SK-N-SH (cell line): ENCODE measurements at regions not wholly inside any gene's neighbourhood (a gene's known extent, or its start where the extent isn't known, plus 50 kb on each side); places are given as distances from the start of the nearest gene placed in this dataset.

Source experiments
- CTCF ChIA-PET: fragments of 300-600, 350-600 bp; formaldehyde crosslinking; extraction: SDS; loops from one replicate; lab custom pipeline; 2021; lab: Yijun Ruan, JAX
- POLR2A ChIA-PET: fragments of 350-600 bp; sonication (Branson Sonifier 250); formaldehyde crosslinking; extraction: SDS; loops from one replicate; lab custom pipeline; 2020; ENCODE audit warnings: antibody characterized with exemption, inconsistent platforms; lab: Yijun Ruan, JAX
- DNase-seq: peaks from one replicate; pipeline ENCODE4 v3.0.0; 2012
- H2AFZ ChIP-seq: fragments of 200-600 bp; sonication (generic); 2 replicates; pipeline ENCODE4 v1.8.1; 2016; ENCODE audit warnings: antibody characterized with exemption, mild to moderate bottlenecking, low read depth
- H3F3A ChIP-seq: fragments of 200-600 bp; sonication (generic); replicated peaks from 2 replicates; pipeline ENCODE3; 2016; ENCODE audit warnings: antibody characterized with exemption, mild to moderate bottlenecking; ENCODE audit not compliant: insufficient read depth
- H3K27ac ChIP-seq, 2 experiments: fragments of 200-500 bp in 1 of 2; fragments of 200-600 bp in 1 of 2; sonication (Bioruptor generic) in 1 of 2; sonication (generic), shearing (Covaris generic) in 1 of 2; 2 replicates each; pipeline versions ENCODE4 v1.5.1 to v1.6.1; 2014 to 2016; ENCODE audit warnings: low read depth in 2 of 2, inconsistent platforms in 1 of 2, low read length in 1 of 2, mild to moderate bottlenecking in 1 of 2, mixed read lengths in 1 of 2
- H3K27me3 ChIP-seq: fragments of 200-600 bp; sonication (generic), shearing (Covaris generic); 2 replicates; pipeline ENCODE4 v1.6.1; 2016; ENCODE audit warnings: mixed run types; ENCODE audit not compliant: insufficient read depth
- H3K36me3 ChIP-seq, 2 experiments: fragments of 200-500 bp in 1 of 2; fragments of 200-600 bp in 1 of 2; sonication (Bioruptor generic) in 1 of 2; sonication (generic) in 1 of 2; replicated peaks in 1 of 2; 2 replicates each; pipeline versions ENCODE3 to v1.5.1; 2014 to 2016; ENCODE audit warnings: low read length in 1 of 2, mild to moderate bottlenecking in 1 of 2; ENCODE audit not compliant: insufficient read depth in 2 of 2, control insufficient read depth in 1 of 2
- H3K4me1 ChIP-seq, 2 experiments: fragments of 200-500 bp in 1 of 2; fragments of 200-600 bp in 1 of 2; sonication (Bioruptor generic) in 1 of 2; sonication (generic), shearing (Covaris generic) in 1 of 2; 2 replicates each; pipeline versions ENCODE4 v1.5.1 to v1.6.1; 2014 to 2016; ENCODE audit warnings: low read depth in 1 of 2, low read length in 1 of 2, mixed run types in 1 of 2; ENCODE audit not compliant: insufficient read depth in 2 of 2, control insufficient read depth in 1 of 2
- H3K4me2 ChIP-seq: fragments of 200-600 bp; sonication (generic), shearing (Covaris generic); 2 replicates; pipeline ENCODE4 v1.6.1; 2017; ENCODE audit warnings: mixed run types
- H3K4me3 ChIP-seq, 2 experiments: fragments of 200-500 bp in 1 of 2; fragments of 200-600 bp in 1 of 2; sonication (Bioruptor generic) in 1 of 2; sonication (generic), shearing (Covaris generic) in 1 of 2; 2 replicates each; pipeline versions ENCODE4 v1.5.1 to v1.8.1; 2014 to 2016; ENCODE audit warnings: low read depth in 2 of 2, inconsistent platforms in 1 of 2, low read length in 1 of 2, mild to moderate bottlenecking in 1 of 2, mixed read lengths in 1 of 2, moderate library complexity in 1 of 2
- H3K79me2 ChIP-seq: fragments of 200-600 bp; sonication (generic); 2 replicates; pipeline ENCODE4 v1.8.1; 2017; ENCODE audit warnings: mild to moderate bottlenecking; ENCODE audit not compliant: insufficient read depth
- H3K9ac ChIP-seq: fragments of 200-600 bp; sonication (generic); 2 replicates; pipeline ENCODE4 v1.6.1; 2017; ENCODE audit warnings: mixed run types
- H3K9me2 ChIP-seq: fragments of 200-600 bp; sonication (generic); 2 replicates; pipeline ENCODE4 v1.6.1; 2017; ENCODE audit warnings: mixed run types
- H3K9me3 ChIP-seq: fragments of 200-600 bp; sonication (generic); 2 replicates; pipeline ENCODE4 v1.6.1; 2017; ENCODE audit warnings: mixed run types, mild to moderate bottlenecking, moderate library complexity
- H4K20me1 ChIP-seq: fragments of 200-600 bp; sonication (generic); 2 replicates; pipeline ENCODE4 v1.6.1; 2017; ENCODE audit warnings: mild to moderate bottlenecking, mixed run types; ENCODE audit not compliant: insufficient read depth
- ELF1 ChIP-seq: IDR thresholded peaks from 2 replicates; pipeline ENCODE4 v1.4.0; 2012
- EP300 ChIP-seq, 2 experiments: IDR thresholded peaks; 2 replicates each; pipeline versions ENCODE4 v1.4.0 to v1.6.1; 2012; ENCODE audit warnings: borderline replicate concordance in 1 of 2, low read depth in 1 of 2, low read length in 1 of 2
- FOSL2 ChIP-seq: IDR thresholded peaks from 2 replicates; pipeline ENCODE4 v1.4.0; 2012; ENCODE audit warnings: low read depth, mild to moderate bottlenecking, moderate library complexity, borderline replicate concordance
- FOXM1 ChIP-seq: IDR thresholded peaks from 2 replicates; pipeline ENCODE4 v1.4.0; 2012; ENCODE audit warnings: low read depth, mild to moderate bottlenecking
- GABPA ChIP-seq: IDR thresholded peaks from 2 replicates; pipeline ENCODE4 v1.4.0; 2012; ENCODE audit warnings: low read depth, mild to moderate bottlenecking
- GATA2 ChIP-seq: sonication (generic); formaldehyde crosslinking; IDR thresholded peaks from 2 replicates; pipeline ENCODE4 v1.5.0; 2020; ENCODE audit warnings: mild to moderate bottlenecking, missing genetic modification reagents
- JUND ChIP-seq: IDR thresholded peaks from 2 replicates; pipeline ENCODE4 v1.4.0; 2012
- MEF2A ChIP-seq: IDR thresholded peaks from 2 replicates; pipeline ENCODE4 v1.4.0; 2012; ENCODE audit warnings: low read depth, borderline replicate concordance
- MXI1 ChIP-seq: IDR thresholded peaks from 2 replicates; pipeline ENCODE4 v1.6.1; 2012; ENCODE audit warnings: mild to moderate bottlenecking, low read depth, low read length, improper control_type of control experiment
- NFIC ChIP-seq: IDR thresholded peaks from 2 replicates; pipeline ENCODE4 v1.4.0; 2012; ENCODE audit warnings: borderline replicate concordance
- POLR2AphosphoS5 ChIP-seq: IDR thresholded peaks from 2 replicates; pipeline ENCODE4 v1.6.1; 2012; ENCODE audit warnings: low read depth, low read length
- RAD21 ChIP-seq: IDR thresholded peaks from 2 replicates; pipeline ENCODE4 v1.6.1; 2012; ENCODE audit warnings: mild to moderate bottlenecking, low read length
- RCOR1 ChIP-seq: fragments of 150-350 bp; IDR thresholded peaks from 2 replicates; pipeline ENCODE4 v1.6.1; 2017; ENCODE audit warnings: antibody characterized with exemption, low read length
- RFX5 ChIP-seq: IDR thresholded peaks from 2 replicates; pipeline ENCODE4 v1.6.1; 2012; ENCODE audit warnings: mild to moderate bottlenecking, improper control_type of control experiment, low read length
- RXRA ChIP-seq: IDR thresholded peaks from 2 replicates; pipeline ENCODE4 v1.4.0; 2012; ENCODE audit warnings: low read depth, mild to moderate bottlenecking, borderline replicate concordance
- SIN3A ChIP-seq: IDR thresholded peaks from 2 replicates; pipeline ENCODE4 v1.6.1; 2012; ENCODE audit warnings: low read depth, mild to moderate bottlenecking, low read length, moderate library complexity, borderline replicate concordance
- WGBS: methylation state at CpG from one replicate; pipeline ENCODE4 v1.1.6; 2017; ENCODE audit warnings: low lambda C conversion rate; 5-methylcytosine and 5-hydroxymethylcytosine counted together
- TF ChIP-seq, protein P1 (sequence below): fragments of 150-350 bp; IDR thresholded peaks from 2 replicates; pipeline ENCODE4 v1.6.1; 2016; ENCODE audit warnings: mild to moderate bottlenecking, low read depth, low read length
- TF ChIP-seq, protein P2 (sequence below): IDR thresholded peaks from 2 replicates; pipeline ENCODE4 v1.4.0; 2012; ENCODE audit warnings: low read depth
- TF ChIP-seq, protein P3 (sequence below): IDR thresholded peaks from 2 replicates; pipeline ENCODE4; 2012
- TF ChIP-seq, protein P4 (sequence below): IDR thresholded peaks from 2 replicates; pipeline ENCODE4 v1.4.0; 2012; ENCODE audit warnings: low read depth, borderline replicate concordance
- TF ChIP-seq, protein P5 (sequence below): fragments of 200-600 bp; sonication (generic); IDR thresholded peaks from 2 replicates; pipeline ENCODE4 v1.6.1; 2017; ENCODE audit warnings: antibody characterized with exemption, mild to moderate bottlenecking, moderate library complexity

DNA sequence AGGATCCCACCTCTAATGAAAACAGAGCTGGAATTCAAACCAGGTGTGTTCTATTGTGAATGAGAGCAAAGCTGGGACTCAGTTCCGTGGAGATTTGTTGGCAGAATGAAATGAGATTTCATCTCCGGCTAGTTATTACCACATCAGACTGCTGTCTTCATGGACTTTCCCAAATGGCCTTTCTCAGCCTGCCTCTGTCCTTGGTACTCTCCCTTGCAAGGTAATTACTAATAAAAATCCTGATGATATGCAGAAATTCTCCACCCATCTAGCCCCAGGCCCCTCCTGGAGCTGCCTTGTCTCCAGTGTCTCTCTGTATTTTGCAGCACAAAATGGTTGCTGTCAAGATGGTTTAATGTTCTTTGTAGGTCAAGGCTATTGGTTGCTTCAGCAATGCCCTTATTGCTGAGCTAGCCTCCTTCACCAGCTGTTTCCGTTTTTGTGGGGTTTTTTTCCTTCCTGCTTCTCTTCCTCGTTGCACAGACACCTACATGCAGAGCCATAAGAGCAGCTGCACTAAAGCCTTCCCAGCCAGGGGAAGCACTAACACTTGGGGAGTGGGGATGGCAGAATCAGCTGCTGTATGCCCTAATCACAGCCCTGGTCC is 185.0 kb upstream of the GHITM start (continued):
- TF ChIP-seq, protein P1, sequence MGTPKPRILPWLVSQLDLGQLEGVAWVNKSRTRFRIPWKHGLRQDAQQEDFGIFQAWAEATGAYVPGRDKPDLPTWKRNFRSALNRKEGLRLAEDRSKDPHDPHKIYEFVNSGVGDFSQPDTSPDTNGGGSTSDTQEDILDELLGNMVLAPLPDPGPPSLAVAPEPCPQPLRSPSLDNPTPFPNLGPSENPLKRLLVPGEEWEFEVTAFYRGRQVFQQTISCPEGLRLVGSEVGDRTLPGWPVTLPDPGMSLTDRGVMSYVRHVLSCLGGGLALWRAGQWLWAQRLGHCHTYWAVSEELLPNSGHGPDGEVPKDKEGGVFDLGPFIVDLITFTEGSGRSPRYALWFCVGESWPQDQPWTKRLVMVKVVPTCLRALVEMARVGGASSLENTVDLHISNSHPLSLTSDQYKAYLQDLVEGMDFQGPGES = no peak
- TF ChIP-seq SIN3A (no peak), FOXM1 (no peak), RFX5 (no peak), FOSL2 (no peak), POLR2AphosphoS5 (no peak), NFIC (no peak), ELF1 (no peak), RCOR1 (no peak)

DNA sequence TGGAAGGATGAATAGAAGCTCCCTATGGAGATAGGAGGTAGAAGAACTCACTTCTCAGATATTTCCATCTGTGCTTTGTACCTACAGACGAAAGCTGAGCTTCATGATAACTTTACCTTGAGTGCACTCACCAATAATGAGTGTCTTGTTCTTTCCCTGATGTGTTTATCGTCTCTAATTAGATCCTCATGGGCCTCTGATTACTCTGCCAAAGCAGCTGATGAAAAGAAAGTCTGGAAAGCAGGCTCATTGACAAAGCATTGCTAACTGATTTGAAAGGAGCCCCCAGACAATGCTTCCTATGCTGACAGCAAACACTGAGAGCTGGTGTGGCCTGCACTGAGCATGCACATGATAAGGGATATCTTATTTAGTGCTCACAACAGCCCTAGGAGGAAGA is 183.9 kb upstream of the GHITM start:
- H3K36me3 ChIP-seq = no peaks in the 10 kb centered on the region
- H3K9me2 ChIP-seq = no peaks in the 10 kb centered on the region
- H3K4me3 ChIP-seq = no peak overlapping the region
- no peak overlapping the region for H3K9ac ChIP-seq
- H3K4me1 ChIP-seq = peaks cover 0 to 11% of the 10 kb centered on the region in 2 experiments; a peak in 1 of 4 replicates
- no peak overlapping the region for H2AFZ ChIP-seq
- H3K79me2 ChIP-seq = no peaks in the 10 kb centered on the region
- ChIA-PET CTCF (no interaction called here), POLR2A (no interaction called here)
- no peak for DNase-seq
- TF ChIP-seq, protein P2, sequence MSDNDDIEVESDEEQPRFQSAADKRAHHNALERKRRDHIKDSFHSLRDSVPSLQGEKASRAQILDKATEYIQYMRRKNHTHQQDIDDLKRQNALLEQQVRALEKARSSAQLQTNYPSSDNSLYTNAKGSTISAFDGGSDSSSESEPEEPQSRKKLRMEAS = no peak
- TF ChIP-seq, protein P3, sequence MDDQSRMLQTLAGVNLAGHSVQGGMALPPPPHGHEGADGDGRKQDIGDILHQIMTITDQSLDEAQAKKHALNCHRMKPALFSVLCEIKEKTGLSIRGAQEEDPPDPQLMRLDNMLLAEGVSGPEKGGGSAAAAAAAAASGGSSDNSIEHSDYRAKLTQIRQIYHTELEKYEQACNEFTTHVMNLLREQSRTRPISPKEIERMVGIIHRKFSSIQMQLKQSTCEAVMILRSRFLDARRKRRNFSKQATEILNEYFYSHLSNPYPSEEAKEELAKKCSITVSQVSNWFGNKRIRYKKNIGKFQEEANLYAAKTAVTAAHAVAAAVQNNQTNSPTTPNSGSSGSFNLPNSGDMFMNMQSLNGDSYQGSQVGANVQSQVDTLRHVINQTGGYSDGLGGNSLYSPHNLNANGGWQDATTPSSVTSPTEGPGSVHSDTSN = no peak
- TF ChIP-seq, all 33 proteins: peak for 0
- no peaks in the 10 kb centered on the region for H3K9me3 ChIP-seq
- 16% methylated on average over 2 of the region's 2 CpGs for WGBS
- H3K4me2 ChIP-seq = no peak overlapping the region
- H4K20me1 ChIP-seq = no peaks in the 10 kb centered on the region
- H3K27me3 ChIP-seq = no peaks in the 10 kb centered on the region
- H3F3A ChIP-seq = no peaks in the 10 kb centered on the region
- no peak overlapping the region for H3K27ac ChIP-seq

DNA sequence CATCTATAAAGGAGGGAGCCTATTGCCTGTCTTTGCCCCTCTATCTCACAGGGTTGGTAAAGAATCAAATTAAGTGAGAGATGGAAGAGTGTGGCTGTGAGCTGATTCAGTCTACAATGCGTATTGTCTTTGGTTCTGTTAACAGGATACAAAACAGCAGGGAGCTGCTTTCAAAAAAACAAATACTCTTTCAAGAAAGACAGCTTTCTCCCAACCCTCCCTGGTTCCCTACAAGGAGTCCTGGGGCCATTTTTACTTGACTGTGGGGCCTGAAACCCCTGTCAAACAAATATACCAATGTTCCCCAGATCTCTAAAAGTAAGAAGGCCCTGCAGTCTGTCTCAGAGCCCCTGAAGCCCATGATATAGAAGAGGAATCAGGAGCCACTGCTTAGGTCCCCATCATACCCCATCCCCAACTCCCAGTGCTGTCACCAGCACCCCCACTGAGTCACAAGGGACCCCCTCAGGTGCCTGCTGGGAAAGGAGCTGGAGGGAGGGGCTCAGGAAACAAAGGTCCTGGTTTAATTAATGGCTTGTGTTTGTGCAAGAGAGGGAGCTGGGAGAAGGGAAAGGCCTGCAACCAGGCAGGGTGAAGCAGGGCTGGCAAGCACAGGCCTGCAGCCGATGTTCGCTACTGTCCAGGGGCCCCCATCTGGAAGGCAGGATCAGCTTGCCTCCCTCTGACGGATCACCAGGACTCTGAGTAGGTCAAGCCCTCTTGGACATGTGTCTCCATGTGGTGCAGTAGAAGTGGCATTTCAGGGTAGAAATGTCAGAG is 182.0 kb upstream of the GHITM start:
- no peak overlapping the region for H3K27ac ChIP-seq
- no peak overlapping the region for H3K4me2 ChIP-seq
- 61% methylated on average over 3 of the region's 4 CpGs for whole genome bisulfite sequencing
- no peak overlapping the region for H3K9ac ChIP-seq
- H3K36me3 ChIP-seq = no peaks in the 10 kb centered on the region
- no peak overlapping the region for H3K4me3 ChIP-seq
- no peak overlapping the region for H2AFZ ChIP-seq
- no peak for DNase-seq
- H3K4me1 ChIP-seq = peaks cover 0 to 11% of the 10 kb centered on the region in 2 experiments; a peak in 1 of 4 replicates
- ChIA-PET CTCF (no interaction called here), POLR2A (no interaction called here)
- no peaks in the 10 kb centered on the region for H3K9me3 ChIP-seq
- no peaks in the 10 kb centered on the region for H4K20me1 ChIP-seq
- no peaks in the 10 kb centered on the region for H3K79me2 ChIP-seq
- H3F3A ChIP-seq = no peaks in the 10 kb centered on the region
- no peaks in the 10 kb centered on the region for H3K9me2 ChIP-seq
- no peaks in the 10 kb centered on the region for H3K27me3 ChIP-seq
- no peak for TF ChIP-seq RXRA
- no peak for TF ChIP-seq SIN3A
- no peak for TF ChIP-seq GABPA
- no peak for TF ChIP-seq NFIC
- no peak for TF ChIP-seq MXI1
- TF ChIP-seq, protein P4, sequence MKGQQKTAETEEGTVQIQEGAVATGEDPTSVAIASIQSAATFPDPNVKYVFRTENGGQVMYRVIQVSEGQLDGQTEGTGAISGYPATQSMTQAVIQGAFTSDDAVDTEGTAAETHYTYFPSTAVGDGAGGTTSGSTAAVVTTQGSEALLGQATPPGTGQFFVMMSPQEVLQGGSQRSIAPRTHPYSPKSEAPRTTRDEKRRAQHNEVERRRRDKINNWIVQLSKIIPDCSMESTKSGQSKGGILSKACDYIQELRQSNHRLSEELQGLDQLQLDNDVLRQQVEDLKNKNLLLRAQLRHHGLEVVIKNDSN = no peak
- no peak for TF ChIP-seq JUND
- TF ChIP-seq ELF1 = no peak
- TF ChIP-seq, protein P2 = no peak
- TF ChIP-seq GATA2 (CRISPR knock-in tag) = no peak
- TF ChIP-seq FOSL2 = no peak
- TF ChIP-seq, protein P5, sequence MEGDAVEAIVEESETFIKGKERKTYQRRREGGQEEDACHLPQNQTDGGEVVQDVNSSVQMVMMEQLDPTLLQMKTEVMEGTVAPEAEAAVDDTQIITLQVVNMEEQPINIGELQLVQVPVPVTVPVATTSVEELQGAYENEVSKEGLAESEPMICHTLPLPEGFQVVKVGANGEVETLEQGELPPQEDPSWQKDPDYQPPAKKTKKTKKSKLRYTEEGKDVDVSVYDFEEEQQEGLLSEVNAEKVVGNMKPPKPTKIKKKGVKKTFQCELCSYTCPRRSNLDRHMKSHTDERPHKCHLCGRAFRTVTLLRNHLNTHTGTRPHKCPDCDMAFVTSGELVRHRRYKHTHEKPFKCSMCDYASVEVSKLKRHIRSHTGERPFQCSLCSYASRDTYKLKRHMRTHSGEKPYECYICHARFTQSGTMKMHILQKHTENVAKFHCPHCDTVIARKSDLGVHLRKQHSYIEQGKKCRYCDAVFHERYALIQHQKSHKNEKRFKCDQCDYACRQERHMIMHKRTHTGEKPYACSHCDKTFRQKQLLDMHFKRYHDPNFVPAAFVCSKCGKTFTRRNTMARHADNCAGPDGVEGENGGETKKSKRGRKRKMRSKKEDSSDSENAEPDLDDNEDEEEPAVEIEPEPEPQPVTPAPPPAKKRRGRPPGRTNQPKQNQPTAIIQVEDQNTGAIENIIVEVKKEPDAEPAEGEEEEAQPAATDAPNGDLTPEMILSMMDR = no peak
- TF ChIP-seq EP300 (IDR thresholded peaks at IDR 0.05; ENCODE audit: borderline replicate concordance in 1 of 2, low read depth in 1 of 2, low read length in 1 of 2) = no peak
- no peak for TF ChIP-seq RAD21
- TF ChIP-seq MEF2A = no peak
